DOHH2 (cell line): ENCODE measurements at regions not wholly inside any gene's neighbourhood (a gene's known extent, or its start where the extent isn't known, plus 50 kb on each side); places are given as distances from the start of the nearest gene placed in this dataset.

Source experiments
- H3F3A ChIP-seq: fragments of 200-600 bp; sonication (generic), shearing (Covaris generic); 2 replicates; pipeline ENCODE4 v1.6.0; 2016; ENCODE audit warnings: antibody characterized with exemption, mild to moderate bottlenecking; ENCODE audit not compliant: control insufficient read depth, insufficient read depth
- H3K27ac ChIP-seq: fragments of 200-600 bp; sonication (generic); 2 replicates; pipeline ENCODE4 v1.5.1; 2014; ENCODE audit warnings: low read depth, mild to moderate bottlenecking, low read length, moderate library complexity
- H3K27me3 ChIP-seq: fragments of 200-600 bp; sonication (generic); 2 replicates; pipeline ENCODE4 v1.6.1; 2014; ENCODE audit warnings: mild to moderate bottlenecking, low read length, mixed read lengths; ENCODE audit not compliant: control insufficient read depth
- H3K36me3 ChIP-seq: fragments of 200-600 bp; sonication (generic); 2 replicates; pipeline ENCODE4 v1.6.1; 2014; ENCODE audit warnings: mild to moderate bottlenecking, low read length, moderate library complexity, mixed read lengths; ENCODE audit not compliant: control insufficient read depth
- H3K4me1 ChIP-seq: fragments of 200-600 bp; sonication (generic); 2 replicates; pipeline ENCODE4 v1.6.1; 2014; ENCODE audit warnings: mild to moderate bottlenecking, low read length, mixed read lengths; ENCODE audit not compliant: control insufficient read depth
- H3K4me2 ChIP-seq: fragments of 200-600 bp; sonication (generic); 2 replicates; pipeline ENCODE4 v1.6.0; 2014; ENCODE audit warnings: mild to moderate bottlenecking, low read length, moderate library complexity
- H3K4me3 ChIP-seq: fragments of 200-600 bp; sonication (generic); 2 replicates; pipeline ENCODE4 v1.5.1; 2014; ENCODE audit warnings: mild to moderate bottlenecking, low read length, mixed read lengths
- H3K79me2 ChIP-seq: fragments of 200-600 bp; sonication (generic); 2 replicates; pipeline ENCODE4 v1.6.1; 2014; ENCODE audit warnings: mild to moderate bottlenecking, low read length, mixed read lengths; ENCODE audit not compliant: control insufficient read depth
- H3K9me2 ChIP-seq: fragments of 200-600 bp; sonication (generic); replicated peaks from 2 replicates; pipeline ENCODE4 v1.6.1; 2014; ENCODE audit warnings: mild to moderate bottlenecking, low read length, mixed read lengths; ENCODE audit not compliant: control insufficient read depth
- H3K9me3 ChIP-seq: fragments of 200-600 bp; sonication (generic); 2 replicates; pipeline ENCODE4 v1.6.1; 2014; ENCODE audit warnings: antibody characterized with exemption, low read length, mixed read lengths; ENCODE audit not compliant: control insufficient read depth, insufficient read depth
- H4K20me1 ChIP-seq: fragments of 200-600 bp; sonication (generic); 2 replicates; pipeline ENCODE4 v1.6.0; 2014; ENCODE audit warnings: low read depth, mild to moderate bottlenecking, antibody characterized with exemption, low read length, moderate library complexity; ENCODE audit not compliant: control insufficient read depth, insufficient read depth
- CTCF ChIP-seq: fragments of 200-600 bp; sonication (generic); IDR thresholded peaks from one replicate; pipeline ENCODE4 v1.5.1; 2014; ENCODE audit warnings: antibody characterized with exemption, mild to moderate bottlenecking, low read depth, low read length; ENCODE audit not compliant: poor library complexity, severe bottlenecking
- EZH2phosphoT487 ChIP-seq: fragments of 200-600 bp; sonication (generic); IDR thresholded peaks from 2 replicates; pipeline ENCODE4 v1.6.1; 2017; ENCODE audit warnings: borderline replicate concordance, mild to moderate bottlenecking, antibody characterized with exemption, low read length, moderate library complexity, mixed read lengths

DNA sequence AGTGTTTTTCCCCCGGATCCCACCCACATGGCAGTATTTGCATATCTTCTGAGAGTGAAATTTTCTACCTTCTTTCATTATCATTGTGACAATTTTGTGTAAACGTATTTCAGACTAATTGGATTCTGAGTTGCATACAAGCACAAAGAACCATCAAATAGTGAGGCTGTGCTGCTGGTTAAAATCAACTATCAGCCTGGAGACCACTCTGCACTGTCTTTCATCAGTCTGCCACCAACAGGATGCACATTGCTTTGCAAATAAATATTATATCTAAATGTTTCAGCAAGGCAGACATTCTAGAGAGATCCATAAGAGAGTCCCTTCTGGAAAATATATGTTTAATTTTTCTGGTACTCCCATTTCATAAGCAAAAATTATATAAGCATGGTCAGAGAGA is 851.8 kb downstream of the XPNPEP1 start:
- TF ChIP-seq EZH2phosphoT487 (no peak), CTCF (no peak)
- Histone ChIP-seq H3K36me3 (no peaks in the 10 kb centered on the region), H3K27me3 (no peaks in the 10 kb centered on the region), H3K4me3 (no peak overlapping the region), H3K4me2 (no peak overlapping the region), H3F3A (no peaks in the 10 kb centered on the region), H4K20me1 (no peaks in the 10 kb centered on the region), H3K4me1 (0 out of 2 replicates have a peak, but pooled peaks cover 3% of the 10 kb centered on the region), H3K9me3 (no peaks in the 10 kb centered on the region), H3K27ac (no peak overlapping the region), H3K79me2 (no peaks in the 10 kb centered on the region), H3K9me2 (no peaks in the 10 kb centered on the region)

DNA sequence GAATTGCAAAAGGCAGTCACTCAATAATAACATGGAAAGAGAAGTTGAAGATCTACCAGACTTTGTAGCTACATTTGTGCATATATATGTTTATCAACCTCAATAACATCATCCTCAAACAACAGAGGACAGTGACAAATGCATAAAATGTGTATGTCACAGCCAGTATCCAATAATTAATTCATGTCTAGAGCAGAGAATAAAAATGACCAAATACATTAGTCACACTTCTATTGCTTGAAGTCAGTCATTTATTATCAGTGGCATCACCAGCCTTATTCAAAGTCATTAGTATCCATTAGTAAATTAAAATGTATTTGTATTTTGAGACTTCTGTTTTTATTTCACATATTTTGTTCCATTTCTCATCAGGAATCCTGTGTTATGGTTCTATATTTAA is 852.8 kb downstream of the XPNPEP1 start:
- H3K4me1 ChIP-seq: 0 out of 2 replicates have a peak, but pooled peaks cover 3% of the 10 kb centered on the region
- TF ChIP-seq CTCF (no peak), EZH2phosphoT487 (no peak)
- H3K4me2 ChIP-seq: no peak overlapping the region
- H3K9me2 ChIP-seq: no peaks in the 10 kb centered on the region
- H3K9me3 ChIP-seq: no peaks in the 10 kb centered on the region
- H4K20me1 ChIP-seq: no peaks in the 10 kb centered on the region
- no peaks in the 10 kb centered on the region for H3K79me2 ChIP-seq
- no peaks in the 10 kb centered on the region for H3K36me3 ChIP-seq
- H3F3A ChIP-seq: no peaks in the 10 kb centered on the region
- H3K4me3 ChIP-seq: no peak overlapping the region
- no peaks in the 10 kb centered on the region for H3K27me3 ChIP-seq
- no peak overlapping the region for H3K27ac ChIP-seq

GRCh38 chr10:109067031-109067430 is 856.3 kb downstream of the XPNPEP1 start:
- no peaks in the 10 kb centered on the region for H3K79me2 ChIP-seq
- H3K4me2 ChIP-seq: no peak overlapping the region
- H3F3A ChIP-seq: no peaks in the 10 kb centered on the region
- H3K4me3 ChIP-seq: no peak overlapping the region
- no peaks in the 10 kb centered on the region for H3K9me3 ChIP-seq
- peaks cover 18% of the 10 kb centered on the region for H3K4me1 ChIP-seq
- TF ChIP-seq EZH2phosphoT487 (no peak), CTCF (no peak)
- H3K9me2 ChIP-seq: no peaks in the 10 kb centered on the region
- no peak overlapping the region for H3K27ac ChIP-seq
- H3K36me3 ChIP-seq: no peaks in the 10 kb centered on the region
- no peaks in the 10 kb centered on the region for H3K27me3 ChIP-seq
- H4K20me1 ChIP-seq: no peaks in the 10 kb centered on the region
